ENCODE measurements at regions not wholly inside any gene's neighbourhood (a gene's known extent, or its start where the extent isn't known, plus 50 kb on each side); places are given as distances from the start of the nearest gene placed in this dataset.
A peak's percentile ranks its signal among the peaks of the same experiment; 100 is the strongest.

GRCh38 chr2:198408171-198408570 is 603.8 kb downstream of the PLCL1 start:
- H3K4me3 ChIP-seq = peak overlapping the region; percentile 20
- H3K9me3 ChIP-seq (replicated peaks) = no peaks in the 10 kb centered on the region
- H3K27me3 ChIP-seq = no peaks in the 10 kb centered on the region
- peak; percentile 25 to 51 for DNase-seq
- H3K27ac ChIP-seq = no peak overlapping the region
- H3K36me3 ChIP-seq = no peaks in the 10 kb centered on the region
- no peaks in the 10 kb centered on the region for H3K4me1 ChIP-seq

- Histone ChIP-seq H3K36me3 (no peaks in the 10 kb centered on the region), H3K4me3 (no peak overlapping the region), H3K27me3 (no peaks in the 10 kb centered on the region), H3K27ac (no peak overlapping the region), H3K4me1 (no peaks in the 10 kb centered on the region), H3K9me3 (replicated peaks) (no peaks in the 10 kb centered on the region)
- no peak for DNase-seq
Measured at GRCh38 chr2:198405311-198405710, 600.9 kb downstream of the PLCL1 start.

- no peak overlapping the region for H3K27ac ChIP-seq
- H3K36me3 ChIP-seq = no peaks in the 10 kb centered on the region
- H3K4me1 ChIP-seq = no peaks in the 10 kb centered on the region
- no peaks in the 10 kb centered on the region for H3K9me3 ChIP-seq (replicated peaks)
- no peak for DNase-seq
- H3K4me3 ChIP-seq = no peak overlapping the region
- no peaks in the 10 kb centered on the region for H3K27me3 ChIP-seq
Measured at GRCh38 chr2:198401644-198402043, 597.3 kb downstream of the PLCL1 start.

- Histone ChIP-seq H3K27me3 (no peaks in the 10 kb centered on the region), H3K9me3 (replicated peaks) (no peaks in the 10 kb centered on the region), H3K4me1 (no peaks in the 10 kb centered on the region), H3K27ac (no peak overlapping the region), H3K36me3 (no peaks in the 10 kb centered on the region), H3K4me3 (no peak overlapping the region)
- DNase-seq = no peak
Measured at GRCh38 chr2:198400999-198401398, 596.6 kb downstream of the PLCL1 start.

- no peaks in the 10 kb centered on the region for H3K27me3 ChIP-seq
- no peak overlapping the region for H3K4me3 ChIP-seq
- DNase-seq = no peak
- H3K27ac ChIP-seq = no peak overlapping the region
- no peaks in the 10 kb centered on the region for H3K36me3 ChIP-seq
- H3K4me1 ChIP-seq = no peaks in the 10 kb centered on the region
- no peaks in the 10 kb centered on the region for H3K9me3 ChIP-seq (replicated peaks)
Measured at GRCh38 chr2:198394208-198394607, 589.8 kb downstream of the PLCL1 start.

GRCh38 chr2:198390670-198391069 is 586.3 kb downstream of the PLCL1 start:
- H3K27me3 ChIP-seq = no peaks in the 10 kb centered on the region
- no peak overlapping the region for H3K4me3 ChIP-seq
- H3K27ac ChIP-seq = no peak overlapping the region
- no peak for DNase-seq
- no peaks in the 10 kb centered on the region for H3K4me1 ChIP-seq
- no peaks in the 10 kb centered on the region for H3K9me3 ChIP-seq (replicated peaks)
- no peaks in the 10 kb centered on the region for H3K36me3 ChIP-seq

- Histone ChIP-seq H3K36me3 (no peaks in the 10 kb centered on the region), H3K27me3 (no peaks in the 10 kb centered on the region), H3K4me1 (no peaks in the 10 kb centered on the region), H3K4me3 (no peak overlapping the region), H3K9me3 (replicated peaks) (no peaks in the 10 kb centered on the region), H3K27ac (no peak overlapping the region)
- DNase-seq = no peak
Measured at GRCh38 chr2:198387677-198388076, 583.3 kb downstream of the PLCL1 start.

- DNase-seq = no peak
- Histone ChIP-seq H3K9me3 (replicated peaks) (no peaks in the 10 kb centered on the region), H3K36me3 (no peaks in the 10 kb centered on the region), H3K27ac (no peak overlapping the region), H3K4me3 (no peak overlapping the region), H3K27me3 (no peaks in the 10 kb centered on the region), H3K4me1 (no peaks in the 10 kb centered on the region)
Measured at GRCh38 chr2:198385856-198386255, 581.5 kb downstream of the PLCL1 start.

GRCh38 chr2:198385326-198385725 is 580.9 kb downstream of the PLCL1 start:
- Histone ChIP-seq H3K27ac (no peak overlapping the region), H3K36me3 (no peaks in the 10 kb centered on the region), H3K9me3 (replicated peaks) (no peaks in the 10 kb centered on the region), H3K4me1 (no peaks in the 10 kb centered on the region), H3K4me3 (no peak overlapping the region), H3K27me3 (no peaks in the 10 kb centered on the region)
- no peak for DNase-seq

- Histone ChIP-seq H3K4me1 (no peaks in the 10 kb centered on the region), H3K27me3 (no peaks in the 10 kb centered on the region), H3K4me3 (no peak overlapping the region), H3K9me3 (replicated peaks) (no peaks in the 10 kb centered on the region), H3K36me3 (no peaks in the 10 kb centered on the region), H3K27ac (no peak overlapping the region)
- DNase-seq = no peak
Measured at GRCh38 chr2:198383392-198383791, 579.0 kb downstream of the PLCL1 start.

GRCh38 chr2:198382811-198383210 is 578.4 kb downstream of the PLCL1 start:
- no peaks in the 10 kb centered on the region for H3K27me3 ChIP-seq
- DNase-seq = no peak
- H3K4me3 ChIP-seq = no peak overlapping the region
- H3K4me1 ChIP-seq = no peaks in the 10 kb centered on the region
- H3K36me3 ChIP-seq = no peaks in the 10 kb centered on the region
- H3K27ac ChIP-seq = no peak overlapping the region
- no peaks in the 10 kb centered on the region for H3K9me3 ChIP-seq (replicated peaks)

- Histone ChIP-seq H3K36me3 (no peaks in the 10 kb centered on the region), H3K27ac (no peak overlapping the region), H3K9me3 (replicated peaks) (no peaks in the 10 kb centered on the region), H3K4me1 (peaks cover 3% of the 10 kb centered on the region), H3K27me3 (no peaks in the 10 kb centered on the region), H3K4me3 (no peak overlapping the region)
- DNase-seq = peak; percentile 4 to 38
Measured at GRCh38 chr2:198376677-198377076, 572.3 kb downstream of the PLCL1 start.

- no peaks in the 10 kb centered on the region for H3K27me3 ChIP-seq
- H3K4me1 ChIP-seq = peaks cover 3% of the 10 kb centered on the region
- H3K27ac ChIP-seq = peak overlapping the region; percentile 69
- no peaks in the 10 kb centered on the region for H3K36me3 ChIP-seq
- H3K9me3 ChIP-seq (replicated peaks) = no peaks in the 10 kb centered on the region
- DNase-seq = peak; percentile 74 to 88
- peak overlapping the region; percentile 5; the same call in 1 of the 2 replicates for H3K4me3 ChIP-seq
Measured at GRCh38 chr2:198375083-198375410, 570.7 kb downstream of the PLCL1 start.

GRCh38 chr2:198374375-198375082 is 570.1 kb downstream of the PLCL1 start:
- peak overlapping the region; percentile 69 for H3K27ac ChIP-seq

GRCh38 chr2:198371921-198372543 is 567.6 kb downstream of the PLCL1 start:
- Histone ChIP-seq H3K9me3 (replicated peaks) (no peaks in the 10 kb centered on the region), H3K27me3 (no peaks in the 10 kb centered on the region), H3K4me3 (no peak overlapping the region), H3K36me3 (no peaks in the 10 kb centered on the region), H3K4me1 (peaks cover 3% of the 10 kb centered on the region), H3K27ac (no peak overlapping the region)
- peak in 1 of 2 experiments; percentile 2 for DNase-seq

More at GRCh38 chr2:198374375-198375082, 570.1 kb downstream of the PLCL1 start:
- no peaks in the 10 kb centered on the region for H3K36me3 ChIP-seq
- H3K9me3 ChIP-seq (replicated peaks) = no peaks in the 10 kb centered on the region
- H3K4me1 ChIP-seq = peaks cover 3% of the 10 kb centered on the region
- no peaks in the 10 kb centered on the region for H3K27me3 ChIP-seq
- peak; percentile 64 to 83 for DNase-seq
- peak overlapping the region; percentile 5; the same call in 1 of the 2 replicates for H3K4me3 ChIP-seq

GRCh38 chr2:198371329-198371728 is 566.9 kb downstream of the PLCL1 start:
- Histone ChIP-seq H3K4me3 (no peak overlapping the region), H3K27me3 (no peaks in the 10 kb centered on the region), H3K27ac (no peak overlapping the region), H3K36me3 (no peaks in the 10 kb centered on the region), H3K4me1 (peaks cover 3% of the 10 kb centered on the region), H3K9me3 (replicated peaks) (no peaks in the 10 kb centered on the region)
- DNase-seq = no peak
